Loucy (cell line): ENCODE measurements at regions not wholly inside any gene's neighbourhood (a gene's known extent, or its start where the extent isn't known, plus 50 kb on each side); places are given as distances from the start of the nearest gene placed in this dataset.
"Not testable (repeated sequence)": the region's sequence is repeated elsewhere in the genome, so short reads cannot be mapped to it uniquely, and the experiment has no call there.

Experiments used
- H2AFZ ChIP-seq: fragments of 200-600 bp; sonication (generic); 2 replicates; pipeline ENCODE4 v1.6.0; 2016; ENCODE audit warnings: antibody characterized with exemption, mild to moderate bottlenecking, low read length, moderate library complexity
- H3F3A ChIP-seq: fragments of 200-600 bp; 2 replicates; pipeline ENCODE4 v1.6.0; 2016; ENCODE audit warnings: antibody characterized with exemption, low read depth, mild to moderate bottlenecking
- H3K27me3 ChIP-seq: fragments of 200-600 bp; sonication (generic); 2 replicates; pipeline ENCODE4 v1.6.1; 2014; ENCODE audit warnings: low read length, mild to moderate bottlenecking; ENCODE audit not compliant: insufficient read depth, poor library complexity, severe bottlenecking
- H3K36me3 ChIP-seq: fragments of 200-600 bp; sonication (generic); 2 replicates; pipeline ENCODE4 v1.6.1; 2016; ENCODE audit warnings: low read length; ENCODE audit not compliant: insufficient read depth
- H3K4me1 ChIP-seq: fragments of 200-600 bp; sonication (generic); 2 replicates; pipeline ENCODE4 v1.5.1; 2014; ENCODE audit warnings: low read length, mild to moderate bottlenecking; ENCODE audit not compliant: insufficient read depth, poor library complexity, severe bottlenecking
- H3K4me2 ChIP-seq: fragments of 200-600 bp; sonication (generic); 2 replicates; pipeline ENCODE4 v1.6.0; 2014; ENCODE audit warnings: antibody characterized with exemption, low read length, low read depth, mild to moderate bottlenecking; ENCODE audit not compliant: poor library complexity, severe bottlenecking
- H3K4me3 ChIP-seq: fragments of 200-600 bp; sonication (generic); 2 replicates; pipeline ENCODE4 v1.5.1; 2014; ENCODE audit warnings: low read length, mild to moderate bottlenecking, mixed read lengths; ENCODE audit not compliant: poor library complexity, severe bottlenecking
- H3K79me2 ChIP-seq: fragments of 200-600 bp; sonication (generic); 2 replicates; pipeline ENCODE4 v1.6.1; 2014; ENCODE audit warnings: low read length; ENCODE audit not compliant: insufficient read depth
- H3K9ac ChIP-seq: fragments of 200-600 bp; sonication (generic); 2 replicates; pipeline ENCODE4 v1.6.0; 2014; ENCODE audit warnings: mild to moderate bottlenecking, low read depth, low read length, moderate library complexity; ENCODE audit not compliant: poor library complexity, severe bottlenecking
- H3K9me2 ChIP-seq: fragments of 200-600 bp; sonication (generic); replicated peaks from 2 replicates; pipeline ENCODE4 v1.6.1; 2016; ENCODE audit warnings: low read depth, low read length, mixed read lengths
- H3K9me3 ChIP-seq: fragments of 200-600 bp; sonication (generic); 2 replicates; pipeline ENCODE4 v1.6.1; 2014; ENCODE audit warnings: mild to moderate bottlenecking, antibody characterized with exemption, low read length, low read depth; ENCODE audit not compliant: insufficient read depth
- H4K20me1 ChIP-seq: fragments of 200-600 bp; sonication (generic); 2 replicates; pipeline ENCODE4 v1.6.0; 2014; ENCODE audit warnings: antibody characterized with exemption, low read length, mild to moderate bottlenecking; ENCODE audit not compliant: insufficient read depth, poor library complexity, severe bottlenecking
- EZH2phosphoT487 ChIP-seq: fragments of 200-600 bp; IDR thresholded peaks from 2 replicates; pipeline ENCODE4 v1.6.1; 2018; ENCODE audit warnings: antibody characterized with exemption, mild to moderate bottlenecking, moderate library complexity, borderline replicate concordance
- TF ChIP-seq, protein P1 (sequence below): fragments of 200-600 bp; sonication (generic); conservative IDR thresholded peaks from 2 replicates; pipeline ENCODE4 v1.5.1; 2014; ENCODE audit warnings: mild to moderate bottlenecking, antibody characterized with exemption, low read length

DNA sequence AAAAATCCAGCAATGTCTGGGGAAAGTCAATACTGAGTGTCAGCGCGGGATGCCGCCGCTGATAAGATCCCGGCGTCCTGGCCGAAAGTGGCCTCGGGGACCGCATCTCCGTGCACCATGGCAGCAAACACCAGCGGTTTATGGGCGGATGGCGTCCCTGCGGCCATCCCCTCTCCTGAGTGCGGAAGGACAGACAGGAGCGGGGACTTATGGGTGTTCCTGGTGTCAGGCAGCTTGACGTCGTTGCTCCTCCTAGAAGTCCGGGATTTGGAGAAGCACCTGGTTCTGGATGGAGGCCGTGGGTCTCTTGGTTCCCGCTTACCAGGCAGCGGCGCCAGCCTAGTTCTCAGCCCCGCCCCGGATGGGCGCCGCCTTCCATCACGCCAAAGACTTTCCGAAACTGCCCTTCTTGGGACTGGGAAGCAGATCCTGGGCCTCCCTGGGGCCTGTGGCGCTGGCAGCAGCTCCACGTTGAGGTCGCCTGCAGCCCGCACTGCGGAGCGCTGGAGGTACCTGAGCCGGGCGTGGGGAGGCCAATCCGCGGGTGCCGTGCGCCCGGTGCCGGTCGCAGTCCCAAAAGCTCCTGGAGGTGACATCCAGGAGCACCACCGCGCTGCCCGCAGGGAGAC lies 119.1 kb downstream of the CCDC74A start:
- Histone ChIP-seq H3F3A (no peaks in the 10 kb centered on the region), H3K9me3 (no peaks in the 10 kb centered on the region), H2AFZ (no peak overlapping the region), H3K27me3 (no peaks in the 10 kb centered on the region), H3K4me1 (no peaks in the 10 kb centered on the region), H3K9ac (no peak overlapping the region), H3K4me3 (no peak overlapping the region), H3K4me2 (no peak overlapping the region), H3K9me2 (no peaks in the 10 kb centered on the region), H4K20me1 (no peaks in the 10 kb centered on the region), H3K36me3 (no peaks in the 10 kb centered on the region), H3K79me2 (no peaks in the 10 kb centered on the region)
- TF ChIP-seq, protein P1, sequence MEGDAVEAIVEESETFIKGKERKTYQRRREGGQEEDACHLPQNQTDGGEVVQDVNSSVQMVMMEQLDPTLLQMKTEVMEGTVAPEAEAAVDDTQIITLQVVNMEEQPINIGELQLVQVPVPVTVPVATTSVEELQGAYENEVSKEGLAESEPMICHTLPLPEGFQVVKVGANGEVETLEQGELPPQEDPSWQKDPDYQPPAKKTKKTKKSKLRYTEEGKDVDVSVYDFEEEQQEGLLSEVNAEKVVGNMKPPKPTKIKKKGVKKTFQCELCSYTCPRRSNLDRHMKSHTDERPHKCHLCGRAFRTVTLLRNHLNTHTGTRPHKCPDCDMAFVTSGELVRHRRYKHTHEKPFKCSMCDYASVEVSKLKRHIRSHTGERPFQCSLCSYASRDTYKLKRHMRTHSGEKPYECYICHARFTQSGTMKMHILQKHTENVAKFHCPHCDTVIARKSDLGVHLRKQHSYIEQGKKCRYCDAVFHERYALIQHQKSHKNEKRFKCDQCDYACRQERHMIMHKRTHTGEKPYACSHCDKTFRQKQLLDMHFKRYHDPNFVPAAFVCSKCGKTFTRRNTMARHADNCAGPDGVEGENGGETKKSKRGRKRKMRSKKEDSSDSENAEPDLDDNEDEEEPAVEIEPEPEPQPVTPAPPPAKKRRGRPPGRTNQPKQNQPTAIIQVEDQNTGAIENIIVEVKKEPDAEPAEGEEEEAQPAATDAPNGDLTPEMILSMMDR, result no peak
- TF ChIP-seq EZH2phosphoT487, result no peak

DNA sequence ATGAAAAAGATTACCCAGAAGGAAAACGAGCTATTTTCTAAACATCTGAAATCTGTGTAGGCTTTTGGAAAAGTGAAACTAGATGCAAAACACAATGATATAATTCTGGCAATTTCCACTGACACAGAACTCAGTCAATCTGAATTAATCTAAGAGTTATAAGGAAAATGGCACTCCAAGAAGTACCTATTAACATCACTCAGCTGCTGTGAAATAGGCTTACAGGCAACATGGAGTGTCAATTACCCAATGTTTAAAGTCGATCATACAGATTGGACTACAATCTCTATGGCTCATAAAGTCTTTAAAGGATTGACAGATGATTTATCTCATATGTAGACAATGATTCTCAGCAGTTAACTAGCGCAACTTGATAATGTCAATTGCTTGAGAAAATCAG lies 120.9 kb downstream of the CCDC74A start:
- not testable (repeated sequence) for H3K9ac ChIP-seq, H3K36me3 ChIP-seq, H3K4me2 ChIP-seq

DNA sequence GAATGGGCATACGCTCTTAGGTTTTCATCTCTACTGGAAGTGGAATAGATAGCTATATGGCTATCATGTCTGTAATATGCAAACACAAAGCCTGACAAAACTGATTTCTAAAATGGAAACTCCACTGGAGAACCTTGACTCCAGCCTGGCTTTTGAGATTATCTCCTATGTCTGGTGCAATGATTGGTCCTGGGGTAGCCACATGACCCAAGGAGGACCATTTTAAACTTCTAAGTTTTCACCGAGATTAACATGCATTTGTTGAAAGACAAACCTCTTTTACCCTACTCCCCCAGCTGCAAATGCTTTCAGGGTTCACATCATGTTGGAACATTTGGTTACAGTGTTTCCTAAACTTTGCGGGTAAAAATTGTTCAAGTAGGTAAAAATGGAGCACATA lies 124.6 kb downstream of the CCDC74A start:
- H3K36me3 ChIP-seq, H3K4me2 ChIP-seq, H4K20me1 ChIP-seq, H3K9ac ChIP-seq, H3K4me3 ChIP-seq, H3K27me3 ChIP-seq, H3K4me1 ChIP-seq, H3K9me3 ChIP-seq, H3K79me2 ChIP-seq, H2AFZ ChIP-seq, H3F3A ChIP-seq, H3K9me2 ChIP-seq: not testable (repeated sequence)

More for the DNA sequence above, 120.9 kb downstream of the CCDC74A start:
- H3K4me1 ChIP-seq, H4K20me1 ChIP-seq, H3F3A ChIP-seq, H3K9me2 ChIP-seq, H3K27me3 ChIP-seq, H3K79me2 ChIP-seq, H3K9me3 ChIP-seq, H2AFZ ChIP-seq, H3K4me3 ChIP-seq: not testable (repeated sequence)

DNA sequence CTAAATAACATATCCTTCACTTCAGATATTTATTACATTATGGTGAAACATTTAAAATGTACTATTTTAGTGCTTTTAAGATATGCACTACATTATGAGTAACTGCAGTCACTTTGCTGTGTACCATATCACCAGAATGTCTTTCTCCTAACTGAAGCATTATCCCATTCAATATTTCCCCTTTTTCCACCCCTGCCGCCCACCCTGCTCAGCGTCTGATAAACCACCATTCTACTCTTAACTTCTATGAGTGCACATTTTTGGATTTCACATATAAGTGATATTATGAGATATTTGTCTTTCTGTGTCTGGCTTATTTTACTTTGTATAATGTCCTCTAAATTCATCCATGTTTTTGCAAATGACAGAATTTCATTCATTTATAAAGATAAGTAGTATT lies 126.4 kb downstream of the CCDC74A start:
- H3K9me2 ChIP-seq, result not testable (repeated sequence)

More for the DNA sequence above, 126.4 kb downstream of the CCDC74A start:
- not testable (repeated sequence) for H3K4me3 ChIP-seq, H3K27me3 ChIP-seq, H3K4me2 ChIP-seq, H3K36me3 ChIP-seq, H3K4me1 ChIP-seq, H3F3A ChIP-seq, H2AFZ ChIP-seq, H3K79me2 ChIP-seq, H3K9me3 ChIP-seq, H3K9ac ChIP-seq, H4K20me1 ChIP-seq
